NCI-H82 treated with DMSO at 0.1 percent for 48 hours (cell line): ENCODE measurements at regions not wholly inside any gene's neighbourhood (a gene's known extent, or its start where the extent isn't known, plus 50 kb on each side); places are given as distances from the start of the nearest gene placed in this dataset.

Experiments used
- DNase-seq: peaks from one replicate; lab custom pipeline; 2025; ENCODE audit not compliant: unreplicated experiment; lab: John Stamatoyannopoulos, UW

DNA sequence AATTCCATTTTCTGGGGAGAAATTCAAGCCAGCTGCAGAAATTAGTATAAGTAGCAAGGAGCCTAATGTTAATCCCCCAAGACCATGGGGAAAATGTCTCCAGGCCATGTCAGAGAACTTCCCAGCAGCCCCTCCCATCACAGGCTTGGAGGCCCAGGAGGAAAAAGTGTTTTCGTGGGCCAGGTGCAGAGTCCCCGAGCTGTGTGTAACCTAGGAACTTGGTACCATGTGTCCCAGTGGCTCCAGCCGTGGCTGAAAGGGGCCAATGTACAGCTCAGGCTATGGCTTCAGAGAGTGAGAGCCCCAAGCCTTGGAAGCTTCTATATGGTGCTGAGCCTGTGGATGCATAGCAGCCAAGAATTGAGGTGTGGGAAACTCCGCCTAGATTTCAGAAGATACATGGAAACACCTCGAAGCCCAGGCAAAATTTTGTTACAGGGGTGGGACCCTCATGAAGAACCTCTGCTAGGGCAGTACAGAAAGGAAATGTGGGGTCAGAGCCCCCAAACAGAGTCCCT is 286.3 kb downstream of the MATN1 start:
- no peak for DNase-seq

DNA sequence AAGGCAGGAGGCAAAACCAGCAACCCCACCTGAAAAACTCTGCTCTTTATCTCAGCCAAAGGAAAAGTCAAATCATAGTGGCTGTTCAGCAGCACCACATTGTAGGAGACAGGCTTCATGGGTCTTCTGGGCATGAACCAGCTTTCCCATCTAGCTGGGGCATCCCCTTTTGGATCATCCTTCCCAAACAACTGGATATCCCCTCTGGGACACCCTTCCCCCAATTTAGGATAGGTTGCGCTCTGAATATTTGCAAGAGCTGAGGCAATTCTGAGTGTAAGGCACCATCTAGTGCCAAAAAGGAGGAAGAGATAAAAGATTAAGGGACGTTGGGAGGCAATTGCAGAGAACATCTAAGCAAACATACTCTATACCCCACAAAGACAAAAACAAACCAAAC is 295.8 kb downstream of the MATN1 start:
- DNase-seq: no peak

DNA sequence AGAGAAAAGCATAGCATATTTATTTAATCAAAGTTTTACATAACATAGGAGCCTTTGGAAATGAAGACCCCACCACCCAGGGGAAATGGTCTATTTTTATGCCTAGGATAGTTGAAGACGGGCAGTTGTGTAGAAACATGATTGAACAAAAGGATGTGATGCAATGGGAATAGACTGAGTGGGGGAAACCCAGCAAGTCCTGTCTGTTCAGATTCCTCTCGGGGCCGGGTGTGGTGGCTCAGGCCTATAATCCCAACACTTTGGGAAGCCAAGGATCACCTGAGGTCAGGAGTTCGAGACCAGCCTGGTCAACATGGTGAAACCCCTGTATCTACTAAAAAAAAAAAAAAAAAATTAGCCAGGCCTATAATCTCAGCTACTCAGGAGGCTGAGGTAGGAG is 298.3 kb downstream of the MATN1 start:
- no peak for DNase-seq

DNA sequence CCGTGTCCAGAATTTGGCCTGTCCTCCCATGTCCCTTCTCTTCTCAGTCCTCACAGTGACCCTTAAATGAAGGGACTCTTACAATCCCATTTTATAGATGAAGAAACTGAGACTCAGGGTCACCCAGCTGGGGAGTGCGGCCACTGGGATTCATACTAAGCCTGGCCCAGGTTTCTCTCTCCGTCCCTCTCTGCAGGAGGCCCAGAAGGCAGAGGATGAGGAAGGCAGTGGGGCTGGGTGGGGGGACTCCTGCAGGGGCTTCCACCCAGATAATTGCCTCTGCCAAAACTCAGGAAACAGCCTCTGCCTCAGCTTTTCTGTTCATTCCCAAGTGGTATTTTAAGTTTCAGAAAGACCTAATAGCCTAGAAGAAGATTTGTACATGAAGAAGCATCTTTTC is 299.8 kb downstream of the MATN1 start:
- DNase-seq: no peak

DNA sequence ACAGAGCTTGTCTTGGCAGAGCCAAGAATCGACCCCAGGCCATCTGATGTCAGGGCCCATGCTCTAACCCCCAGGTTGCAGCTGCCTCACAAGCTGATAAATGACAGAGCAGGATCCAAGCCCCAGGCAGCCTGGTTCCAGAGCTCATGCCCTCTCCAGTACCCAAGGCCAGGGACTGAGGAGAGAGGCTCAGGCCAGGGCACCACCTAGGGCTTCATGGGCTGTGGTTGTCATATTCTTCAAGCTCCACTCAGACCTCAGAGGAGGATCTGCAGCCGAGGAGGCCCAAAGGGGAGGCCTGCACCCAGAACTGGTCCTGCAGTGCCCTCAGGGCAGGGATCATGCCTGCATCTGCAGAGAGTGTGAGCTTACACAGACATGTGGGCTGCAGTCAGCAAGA is 301.1 kb downstream of the MATN1 start:
- no peak for DNase-seq

DNA sequence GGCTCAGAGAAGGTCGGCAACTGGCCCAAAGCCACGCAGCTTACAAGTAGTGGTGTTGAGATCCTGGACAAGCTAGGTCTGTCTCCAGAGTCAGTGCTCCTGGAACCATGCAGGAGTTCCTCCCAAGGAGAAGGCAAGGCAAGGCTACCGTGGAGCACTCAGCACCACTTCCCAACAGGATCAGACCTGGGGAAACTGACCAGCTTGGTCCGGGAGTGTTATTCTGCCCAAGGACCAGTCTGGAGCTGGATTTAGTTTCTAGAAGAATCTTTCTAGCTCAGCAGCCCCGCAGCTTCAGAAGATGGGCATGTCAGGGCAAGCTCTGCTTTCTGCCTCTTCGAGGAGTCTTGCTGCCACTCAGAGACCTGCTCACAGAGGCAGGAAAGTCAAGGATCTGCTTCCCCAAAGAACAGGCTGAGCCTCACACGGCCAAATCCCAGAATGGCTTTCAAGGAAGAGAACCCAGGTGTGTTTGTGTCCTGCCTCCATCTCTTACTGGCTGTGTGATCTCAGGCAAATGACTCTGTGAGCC is 302.8 kb downstream of the MATN1 start:
- DNase-seq: no peak

DNA sequence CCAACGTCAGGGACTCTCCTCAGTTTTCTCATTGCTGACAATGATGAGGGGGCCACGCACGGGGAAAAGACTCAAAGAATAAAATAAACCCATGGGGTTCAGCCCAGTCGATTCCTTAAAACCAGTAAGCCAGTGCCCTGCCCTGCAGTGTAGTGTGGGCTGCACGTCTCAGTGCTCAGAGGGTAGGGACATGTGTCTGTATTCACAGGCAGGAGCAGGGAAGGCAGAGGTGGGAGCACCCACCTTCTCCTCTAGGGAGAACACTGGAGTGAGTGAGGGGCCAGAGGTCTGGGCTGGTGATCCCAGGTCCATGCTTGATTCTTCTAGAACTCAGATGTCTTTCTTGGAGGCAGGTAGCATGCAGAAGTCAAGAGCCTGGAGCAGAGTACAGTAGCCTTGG is 303.6 kb downstream of the MATN1 start:
- DNase-seq: no peak

DNA sequence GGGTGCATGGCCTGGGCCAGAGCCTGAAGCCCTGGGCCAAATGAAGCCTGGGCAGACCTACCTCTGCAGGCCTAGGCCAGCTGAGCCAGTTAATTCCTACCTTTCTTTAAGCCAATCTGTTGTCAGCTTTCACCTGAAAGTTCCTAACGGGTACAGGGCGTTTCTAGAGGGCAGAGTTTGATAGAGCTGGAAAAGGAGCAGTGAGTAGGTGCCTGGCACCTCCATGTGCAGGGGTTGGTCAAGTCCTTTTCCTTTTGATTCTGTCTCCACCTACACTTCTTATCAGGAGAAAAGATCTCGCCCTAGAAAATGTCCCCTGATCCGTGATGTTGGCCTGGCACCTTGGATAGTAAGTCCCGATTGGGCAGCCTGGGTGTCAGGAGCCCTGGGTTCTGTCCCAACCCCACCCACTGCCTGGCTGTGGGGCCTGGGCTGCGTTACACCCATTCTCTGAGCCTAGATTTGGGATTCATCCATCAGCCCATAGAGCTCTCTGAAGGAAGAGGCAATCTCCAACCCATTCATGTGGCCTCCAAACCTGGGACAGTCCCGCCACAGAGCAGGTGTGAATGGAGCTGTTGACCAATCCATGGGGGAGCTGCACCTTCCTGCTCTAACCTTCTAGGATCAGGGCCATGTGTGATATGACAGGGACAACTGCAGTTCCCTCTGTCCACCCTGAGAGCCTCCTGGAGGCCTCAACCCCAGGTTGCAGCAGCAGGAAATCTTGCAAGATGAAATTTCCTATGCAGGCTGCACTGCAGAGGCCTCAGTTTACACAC is 304.3 kb downstream of the MATN1 start:
- DNase-seq: no peak

DNA sequence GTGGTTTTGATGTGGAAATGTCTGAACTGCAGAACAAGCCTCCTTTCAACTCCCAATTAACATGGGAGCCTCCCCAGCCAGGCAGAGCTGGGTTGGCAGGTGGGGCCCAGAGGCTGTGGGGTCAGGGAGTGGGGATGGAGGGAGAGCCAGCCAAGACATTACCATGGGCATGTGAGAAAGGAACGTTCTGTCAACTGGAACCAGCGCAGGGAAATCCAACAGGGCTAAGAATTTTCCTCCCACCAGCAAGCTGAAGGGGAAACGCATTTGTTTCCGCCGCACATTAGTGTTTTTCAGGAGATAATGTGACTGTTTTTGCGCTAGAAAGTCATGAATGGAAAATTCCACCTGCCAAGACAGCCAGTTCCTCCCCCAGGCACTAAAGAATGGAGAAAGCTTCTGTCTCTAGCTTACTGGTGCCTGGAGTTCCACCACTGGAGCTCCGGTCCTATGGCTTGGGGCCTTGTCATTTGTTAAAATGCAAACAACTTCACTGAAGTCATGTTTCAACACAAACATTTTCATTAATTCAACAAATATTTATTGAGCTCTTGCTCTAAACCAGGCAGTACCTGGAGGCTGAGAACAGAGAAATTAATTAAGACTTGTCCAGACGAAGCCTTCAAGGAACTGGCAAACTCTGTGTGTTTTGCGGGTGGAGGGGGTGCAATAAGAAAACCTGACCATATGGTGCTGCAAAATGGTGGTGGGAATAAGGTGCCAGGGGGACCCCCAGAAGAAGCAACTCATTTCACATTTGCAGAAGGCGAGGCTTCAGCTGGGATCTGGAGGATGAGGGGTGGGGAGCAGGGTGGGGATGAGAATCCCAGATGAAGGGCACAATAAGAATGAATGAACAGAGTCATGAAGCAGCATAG is 305.1 kb downstream of the MATN1 start:
- no peak for DNase-seq

DNA sequence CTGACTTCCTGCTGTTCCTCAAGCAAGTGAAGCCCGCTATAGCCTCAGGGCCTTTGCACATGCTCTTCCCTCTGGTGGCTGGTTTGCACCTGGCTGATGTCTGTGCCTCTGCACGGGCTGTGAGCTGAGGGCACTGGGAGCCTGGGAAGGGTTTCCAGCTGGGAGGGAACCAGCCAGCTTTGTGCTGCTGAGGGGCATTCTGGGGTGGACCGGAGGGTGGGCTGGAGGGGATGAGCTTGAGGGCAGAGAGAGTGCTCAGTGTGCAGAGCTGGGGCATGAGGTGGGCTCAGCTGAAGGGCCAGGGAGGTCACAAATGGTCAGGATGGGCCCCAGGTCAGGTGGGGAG is 305.7 kb downstream of the MATN1 start:
- no peak for DNase-seq

DNA sequence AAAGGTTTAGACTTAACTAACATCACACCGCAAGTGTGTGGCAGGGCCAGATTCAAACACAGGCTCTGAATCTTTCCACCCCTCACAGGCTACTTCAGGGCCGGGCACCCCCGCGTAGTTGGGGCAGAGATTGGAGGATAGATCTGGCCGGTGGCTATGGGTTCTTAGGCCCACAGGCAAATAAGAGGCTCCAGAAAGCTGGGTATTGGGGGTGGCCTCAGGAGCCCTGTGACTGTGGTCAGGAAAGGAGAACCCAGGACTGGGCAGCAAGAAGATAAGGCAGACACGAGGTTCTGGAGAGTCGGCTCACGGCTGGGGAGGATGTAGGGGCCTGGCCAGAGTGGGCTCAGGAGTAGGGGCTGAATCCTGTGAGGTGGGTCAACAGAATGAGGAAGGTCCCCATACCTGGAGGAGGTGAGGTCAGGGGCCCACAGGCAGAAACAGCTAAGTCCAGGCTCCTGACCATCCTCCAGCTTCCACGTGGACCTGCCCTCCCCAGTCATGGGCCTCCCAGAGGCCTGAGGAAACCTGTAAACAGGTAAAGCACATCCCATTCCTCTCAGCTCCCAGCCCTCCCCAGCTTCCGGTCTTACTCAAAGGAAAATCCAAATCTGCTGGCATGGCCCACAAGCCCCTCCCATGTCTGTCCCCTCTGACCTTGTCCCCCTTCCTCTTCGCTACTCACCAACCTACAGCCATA is 306.2 kb downstream of the MATN1 start:
- DNase-seq: no peak

DNA sequence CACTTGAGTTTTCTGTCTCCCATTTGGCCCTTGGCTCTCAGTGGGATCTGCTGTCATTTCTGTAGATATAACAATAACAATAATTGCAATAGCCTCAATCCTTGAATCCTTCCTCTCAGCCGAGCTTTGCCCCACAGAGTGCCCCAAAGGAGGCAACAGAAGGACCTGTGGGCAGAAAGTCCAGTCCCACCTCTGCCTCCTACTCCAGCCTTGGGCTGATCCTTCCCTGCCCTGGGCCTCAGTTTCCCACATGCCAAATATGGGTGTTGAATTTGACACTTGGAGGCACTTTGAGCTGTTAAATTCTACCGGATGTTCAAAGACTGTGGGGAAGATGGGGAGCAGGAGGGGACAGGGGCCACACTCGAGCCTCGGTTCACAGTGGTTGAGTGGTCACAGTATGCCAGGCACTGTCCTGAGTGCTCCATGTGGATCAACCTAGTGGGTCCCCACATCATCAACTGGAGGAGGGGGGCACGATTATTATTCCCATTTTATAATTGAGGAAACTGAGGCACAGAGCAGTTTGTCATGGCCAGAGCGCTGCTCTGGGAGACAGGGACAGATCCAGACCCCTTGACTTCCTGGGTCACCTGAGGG is 307.1 kb downstream of the MATN1 start:
- DNase-seq: no peak

DNA sequence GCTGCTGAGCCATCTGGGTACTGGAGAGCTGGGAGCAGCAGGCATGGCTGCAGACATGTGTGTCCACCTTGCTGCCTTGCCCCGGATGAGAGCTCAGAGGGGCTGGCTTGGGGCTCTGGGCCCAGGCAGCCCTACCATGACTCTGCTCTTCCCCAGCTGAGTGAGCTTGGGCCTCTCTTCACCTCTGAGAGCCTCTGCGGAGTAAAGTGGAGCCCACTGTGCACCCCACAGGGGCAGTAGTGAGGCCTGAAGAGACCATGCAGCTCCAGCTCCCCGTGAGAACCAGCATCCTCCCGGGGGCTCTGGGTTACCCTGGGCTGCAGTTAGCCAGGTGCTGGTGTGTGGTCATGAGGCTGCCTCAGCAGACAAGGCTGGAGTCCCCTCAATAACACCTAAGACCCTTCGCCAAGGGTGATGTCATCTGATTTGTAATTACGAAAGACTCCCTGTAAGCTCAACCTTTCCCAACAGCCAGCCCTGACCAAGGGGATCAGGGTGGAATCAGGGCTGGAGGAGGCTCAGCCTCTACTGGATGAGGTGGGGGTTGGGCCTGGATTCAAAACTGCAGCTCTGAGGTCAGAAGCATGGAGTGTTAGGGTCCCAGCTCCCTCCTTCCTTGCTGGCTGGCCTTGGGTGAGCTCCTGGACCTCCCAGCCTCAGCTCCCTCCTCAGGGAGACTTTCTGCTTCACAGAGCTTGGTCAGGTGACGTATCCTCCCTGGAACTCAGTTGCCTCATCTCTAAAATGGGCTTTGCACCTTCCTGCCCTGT is 308.0 kb downstream of the MATN1 start:
- DNase-seq: no peak

DNA sequence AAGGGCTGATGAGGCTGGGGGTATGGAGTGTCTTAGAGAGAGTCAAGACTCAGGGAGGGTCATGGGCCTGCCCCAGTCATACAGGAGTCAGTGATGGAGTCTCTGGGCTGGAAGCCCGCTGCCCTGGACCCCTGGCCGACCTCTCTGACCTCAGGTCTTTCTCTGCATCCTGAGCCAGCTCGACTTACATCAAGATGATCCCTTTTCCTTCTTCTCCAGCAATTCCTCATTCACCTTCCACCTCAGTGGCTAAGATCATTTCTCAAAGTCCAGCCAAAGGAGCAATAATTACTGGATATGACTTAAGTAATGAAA is 308.6 kb downstream of the MATN1 start:
- no peak for DNase-seq

DNA sequence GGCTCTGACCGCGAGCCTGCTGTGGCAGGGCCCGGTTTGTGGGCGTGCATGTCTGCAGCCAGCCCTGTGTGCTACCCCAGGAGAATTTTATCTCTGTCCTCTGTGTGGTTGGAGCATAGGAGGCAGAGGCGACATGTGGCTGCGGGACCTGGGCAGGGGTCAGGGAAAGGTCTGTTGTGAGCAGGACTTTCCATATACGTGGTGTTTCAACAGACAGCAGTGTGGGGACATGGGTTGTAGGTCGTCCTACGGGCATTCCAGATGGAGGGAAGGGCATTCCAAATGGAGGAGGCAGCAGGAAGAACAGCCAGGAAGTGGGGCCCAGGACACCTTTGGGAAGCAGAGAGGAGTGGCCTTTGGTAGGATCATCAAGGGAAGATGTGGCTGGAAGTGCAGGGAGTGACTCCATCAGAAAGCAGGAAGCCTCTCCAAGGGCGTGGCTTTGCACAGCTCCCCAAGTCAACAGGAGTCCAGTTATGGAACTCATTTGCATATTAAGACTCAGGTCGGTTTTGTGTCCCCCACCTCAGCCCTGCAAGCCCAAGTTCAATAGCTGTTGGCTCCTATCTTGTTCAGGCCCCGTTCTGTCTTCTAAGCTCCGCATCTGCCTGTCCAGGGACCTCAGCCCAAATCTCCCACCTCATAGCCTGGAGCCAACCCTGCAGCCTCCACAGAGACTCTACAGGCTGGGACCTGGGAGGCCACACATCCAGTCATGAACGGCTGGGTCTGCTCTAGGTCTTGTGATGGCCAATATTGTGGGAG is 309.1 kb downstream of the MATN1 start:
- DNase-seq: no peak

DNA sequence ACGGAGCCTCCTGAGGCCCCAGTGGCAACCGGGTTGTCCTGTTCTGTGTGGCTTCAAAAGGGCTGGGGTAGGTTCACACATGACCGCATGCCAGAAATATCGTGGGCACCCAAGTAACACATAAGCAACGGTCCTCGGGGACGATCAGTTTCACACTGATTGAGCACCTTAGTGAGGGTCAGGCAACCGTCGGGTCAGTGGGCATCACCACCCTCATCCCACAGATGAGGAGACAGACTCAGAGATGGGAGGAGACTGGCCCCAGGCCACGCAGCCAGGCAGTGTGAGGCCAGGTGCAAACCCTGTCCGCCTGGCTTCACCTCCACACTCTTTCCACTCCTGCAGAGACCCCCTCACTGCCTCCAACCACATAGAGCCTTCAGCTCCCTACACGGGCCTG is 309.8 kb downstream of the MATN1 start:
- no peak for DNase-seq

DNA sequence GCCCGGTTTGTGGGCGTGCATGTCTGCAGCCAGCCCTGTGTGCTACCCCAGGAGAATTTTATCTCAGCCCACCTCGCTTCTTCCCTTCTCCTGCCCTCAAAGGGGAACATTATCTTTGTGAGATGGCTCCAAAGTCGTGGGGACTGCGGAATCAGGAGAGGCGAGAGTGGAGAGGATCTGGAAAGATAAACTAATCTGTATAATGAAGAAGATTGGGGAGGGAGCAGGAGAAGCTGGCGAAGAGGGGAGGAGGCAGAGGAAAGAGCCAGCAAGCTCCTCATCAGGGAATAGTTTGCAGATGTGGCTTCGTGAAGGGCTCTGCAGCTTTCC is 310.3 kb downstream of the MATN1 start:
- no peak for DNase-seq

DNA sequence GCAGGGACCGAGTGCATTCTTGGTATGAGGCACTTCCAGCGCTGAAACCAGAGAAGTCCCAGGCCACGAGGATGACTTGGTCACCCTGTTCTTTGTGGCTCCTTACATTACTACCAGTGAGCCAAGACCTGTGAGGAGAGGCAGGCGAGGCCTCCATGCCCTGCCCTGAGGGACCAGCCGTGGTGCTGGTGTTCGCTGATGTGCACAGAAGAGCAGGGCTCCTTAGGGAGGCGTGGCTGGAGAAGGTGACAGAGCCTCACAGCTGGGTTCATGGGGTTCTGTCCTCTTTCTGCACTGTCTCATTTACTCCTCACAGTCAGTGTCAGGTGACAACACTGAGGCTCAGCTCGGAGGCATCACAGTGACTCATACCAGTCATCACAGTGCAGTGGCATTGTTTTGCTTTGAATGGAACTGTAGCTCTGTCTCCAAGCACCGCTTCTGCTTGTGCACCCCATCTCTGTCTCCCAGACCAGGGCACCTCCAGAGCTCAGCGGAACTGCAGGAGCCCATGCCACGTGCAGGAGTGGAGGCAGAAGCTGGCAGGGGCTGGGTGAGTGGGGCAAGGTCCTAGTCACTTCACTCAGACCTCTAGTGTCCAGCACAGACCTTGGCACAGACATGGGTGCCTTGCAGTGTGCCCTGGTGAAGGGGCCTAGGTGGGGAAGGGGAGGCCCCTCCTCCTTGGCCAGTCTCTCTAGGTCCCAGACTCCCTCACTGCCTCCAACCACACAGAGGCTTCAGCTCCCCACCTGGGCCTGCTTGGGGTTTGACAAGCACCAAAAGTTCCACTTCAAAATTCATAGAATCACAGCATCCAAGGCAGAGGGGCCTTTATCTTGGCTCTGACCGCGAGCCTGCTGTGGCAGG is 310.9 kb downstream of the MATN1 start:
- DNase-seq: no peak

DNA sequence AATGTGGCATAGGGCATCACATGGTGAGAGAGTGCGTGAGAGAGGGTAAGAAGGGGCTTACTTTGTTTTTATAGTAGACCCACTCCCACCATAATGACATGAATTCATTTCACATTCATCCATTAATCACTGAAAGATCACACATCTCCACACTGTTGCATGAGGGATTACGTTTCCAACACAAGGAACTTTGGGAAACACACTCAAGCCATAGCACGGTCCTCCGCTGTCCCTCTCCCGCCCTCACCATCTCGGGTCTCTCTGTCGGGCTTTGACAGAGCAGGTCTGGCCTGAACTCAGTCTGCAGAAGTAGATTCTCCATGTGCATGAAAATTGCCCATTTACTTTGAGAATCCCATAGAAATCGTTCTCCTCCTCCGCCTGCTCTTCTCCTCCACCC is 312.2 kb downstream of the MATN1 start:
- no peak for DNase-seq
